Bronchial epithelial cell (primary cell): ENCODE measurements at regions not wholly inside any gene's neighbourhood (a gene's known extent, or its start where the extent isn't known, plus 50 kb on each side); places are given as distances from the start of the nearest gene placed in this dataset.

Experiments used
- DNase-seq: peaks from one replicate; pipeline ENCODE4 v3.0.0-alpha.2; 2010; ENCODE audit warnings: low read depth
- FAIRE-seq: peaks from 2 replicates; lab custom pipeline; 2011; peaks lifted over from hg19 to GRCh38; lab: Jason Lieb, UNC
- H3K27me3 ChIP-seq: 2 replicates; pipeline ENCODE4 v1.5.1; 2011; ENCODE audit warnings: low read length; ENCODE audit not compliant: control insufficient read depth, insufficient read depth
- H3K36me3 ChIP-seq: 2 replicates; pipeline ENCODE4 v1.5.1; 2011; ENCODE audit warnings: low read length; ENCODE audit not compliant: control insufficient read depth, insufficient read depth
- H3K4me3 ChIP-seq: 2 replicates; pipeline ENCODE4 v1.5.1; 2011; ENCODE audit warnings: mild to moderate bottlenecking, low read depth, low read length, control low read depth
- TF ChIP-seq, protein P1 (sequence below): IDR thresholded peaks from 2 replicates; pipeline ENCODE4 v1.5.1; 2011; ENCODE audit warnings: mild to moderate bottlenecking, moderate library complexity, low read length, control low read depth, inconsistent platforms; ENCODE audit not compliant: insufficient read depth, severe bottlenecking

DNA sequence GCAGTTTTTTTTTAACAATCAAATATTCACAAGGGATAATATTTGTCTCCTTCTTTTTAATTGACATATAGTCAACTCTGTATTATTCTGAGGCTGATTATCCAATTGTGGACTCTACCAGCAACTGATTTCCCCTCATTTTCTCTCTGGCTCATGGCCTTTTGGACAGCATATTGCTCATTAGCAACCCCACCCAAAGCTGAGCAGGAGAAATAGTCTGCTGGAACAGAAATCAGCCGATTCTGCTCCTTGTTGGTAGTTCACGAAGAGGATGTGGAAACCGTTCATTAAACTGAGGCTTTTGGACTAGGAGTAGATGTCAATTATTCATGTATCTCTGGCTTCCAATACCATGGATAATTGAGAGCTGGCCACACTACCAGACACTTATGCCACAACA, 428.4 kb upstream of the INTU start:
- DNase-seq (no peak), FAIRE-seq (no peak)
- Histone ChIP-seq H3K36me3 (no peaks in the 10 kb centered on the region), H3K4me3 (no peak overlapping the region), H3K27me3 (no peaks in the 10 kb centered on the region)
- TF ChIP-seq, protein P1, sequence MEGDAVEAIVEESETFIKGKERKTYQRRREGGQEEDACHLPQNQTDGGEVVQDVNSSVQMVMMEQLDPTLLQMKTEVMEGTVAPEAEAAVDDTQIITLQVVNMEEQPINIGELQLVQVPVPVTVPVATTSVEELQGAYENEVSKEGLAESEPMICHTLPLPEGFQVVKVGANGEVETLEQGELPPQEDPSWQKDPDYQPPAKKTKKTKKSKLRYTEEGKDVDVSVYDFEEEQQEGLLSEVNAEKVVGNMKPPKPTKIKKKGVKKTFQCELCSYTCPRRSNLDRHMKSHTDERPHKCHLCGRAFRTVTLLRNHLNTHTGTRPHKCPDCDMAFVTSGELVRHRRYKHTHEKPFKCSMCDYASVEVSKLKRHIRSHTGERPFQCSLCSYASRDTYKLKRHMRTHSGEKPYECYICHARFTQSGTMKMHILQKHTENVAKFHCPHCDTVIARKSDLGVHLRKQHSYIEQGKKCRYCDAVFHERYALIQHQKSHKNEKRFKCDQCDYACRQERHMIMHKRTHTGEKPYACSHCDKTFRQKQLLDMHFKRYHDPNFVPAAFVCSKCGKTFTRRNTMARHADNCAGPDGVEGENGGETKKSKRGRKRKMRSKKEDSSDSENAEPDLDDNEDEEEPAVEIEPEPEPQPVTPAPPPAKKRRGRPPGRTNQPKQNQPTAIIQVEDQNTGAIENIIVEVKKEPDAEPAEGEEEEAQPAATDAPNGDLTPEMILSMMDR: no peak

DNA sequence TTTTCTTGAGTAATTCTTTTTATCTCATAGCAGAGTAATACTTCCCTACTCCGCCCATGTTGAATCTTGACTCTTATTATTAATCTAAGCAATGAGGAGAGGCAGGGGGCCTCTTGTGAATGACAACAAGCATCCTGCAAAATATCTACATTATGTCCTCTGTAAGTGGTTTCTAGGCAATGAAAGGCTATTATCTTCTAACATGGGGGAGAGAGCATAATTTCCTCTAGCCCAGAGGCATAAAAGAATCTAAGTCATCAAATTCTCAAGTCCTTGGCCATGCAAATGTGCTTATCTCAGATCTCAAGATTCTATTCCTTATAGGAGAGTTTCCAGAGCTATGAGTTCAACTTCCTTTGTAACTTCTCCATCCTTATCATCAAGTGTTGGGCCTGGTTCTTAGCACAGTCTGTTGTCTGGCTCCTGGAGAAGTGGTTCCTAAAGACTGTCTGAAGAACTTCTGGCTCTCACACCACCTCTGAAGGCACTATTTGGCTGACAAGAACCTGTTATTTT, 423.1 kb upstream of the INTU start:
- H3K4me3 ChIP-seq: no peak overlapping the region
- H3K36me3 ChIP-seq: no peaks in the 10 kb centered on the region
- TF ChIP-seq, protein P1: no peak
- no peaks in the 10 kb centered on the region for H3K27me3 ChIP-seq
- DNase-seq (no peak), FAIRE-seq (no peak)

DNA sequence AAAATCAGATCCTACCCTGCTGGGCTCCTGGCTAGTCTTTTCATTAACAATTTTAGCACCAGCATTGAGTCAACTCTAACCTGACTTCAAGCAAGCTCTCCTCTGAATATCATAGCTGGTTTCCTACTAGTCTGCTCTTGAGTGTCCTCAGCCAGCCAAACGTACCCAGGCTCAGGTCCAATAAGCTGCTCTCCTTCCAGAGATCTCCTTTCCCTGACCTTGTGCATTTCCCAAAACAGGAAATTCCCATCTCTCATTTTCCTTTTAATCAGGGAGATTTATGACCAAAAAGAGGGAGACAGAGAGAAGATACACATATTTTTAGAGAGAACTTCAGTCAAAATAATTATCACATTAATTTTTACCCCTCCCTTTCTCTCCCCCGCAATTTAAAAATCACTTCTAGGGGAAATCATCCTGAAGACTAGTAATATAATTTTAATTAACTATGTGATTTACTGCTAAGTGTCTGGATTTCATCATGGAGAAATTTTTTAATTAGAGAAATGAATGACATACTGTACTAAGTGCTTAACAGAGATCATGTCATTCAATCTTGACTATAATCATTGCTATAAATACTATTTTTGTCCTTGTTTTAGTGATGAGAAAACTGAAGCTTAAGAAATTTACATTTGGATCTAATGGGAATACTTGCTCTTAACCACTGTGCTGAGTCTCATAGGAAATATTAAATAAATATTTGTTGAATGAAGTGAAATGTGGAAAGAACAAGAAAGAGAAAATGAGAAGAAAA, 421.7 kb upstream of the INTU start:
- DNase-seq (no peak), FAIRE-seq (no peak)
- Histone ChIP-seq H3K4me3 (no peak overlapping the region), H3K36me3 (no peaks in the 10 kb centered on the region), H3K27me3 (no peaks in the 10 kb centered on the region)
- TF ChIP-seq, protein P1: no peak

DNA sequence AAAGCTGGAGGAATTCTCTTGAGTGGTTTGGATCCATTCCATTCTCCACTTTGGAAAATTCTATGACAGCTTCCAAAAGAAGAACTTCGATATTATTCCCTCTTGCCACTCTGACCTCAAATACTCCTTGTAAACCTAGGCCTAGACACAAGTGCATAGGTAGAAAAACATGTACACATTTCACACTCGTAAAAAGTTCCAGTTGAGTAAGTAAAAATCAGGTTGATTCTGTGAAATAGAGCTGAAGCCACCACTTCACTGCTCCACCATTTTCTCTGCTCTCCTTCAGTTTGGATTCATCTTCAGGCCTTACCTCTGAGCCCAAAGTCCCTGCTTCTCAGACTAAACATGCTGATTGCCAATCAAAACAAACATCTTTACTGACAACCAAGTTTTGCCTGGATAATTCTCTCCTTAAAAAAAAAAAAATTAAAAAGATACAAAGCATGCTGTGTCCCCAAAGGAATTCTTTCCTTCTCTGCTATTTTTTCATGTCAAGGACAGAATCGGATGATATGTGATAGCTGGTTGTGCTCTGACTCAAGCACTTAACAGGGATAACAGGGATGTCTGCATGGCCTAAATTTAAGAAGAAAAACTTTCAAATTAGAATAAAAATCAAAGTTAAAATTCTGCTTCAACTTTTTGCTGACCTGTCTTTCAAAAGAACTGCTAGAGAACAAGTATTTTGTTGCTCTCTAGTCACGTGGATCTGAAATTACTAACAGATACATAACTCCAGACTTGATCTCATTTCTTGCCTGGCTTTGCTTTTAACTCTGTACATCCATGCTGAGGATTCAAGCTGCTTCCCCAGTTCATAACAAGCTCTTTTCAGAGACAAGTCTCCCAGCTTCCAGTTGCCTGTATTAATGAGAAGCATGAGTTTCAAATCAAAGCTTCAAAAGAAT, 420.9 kb upstream of the INTU start:
- no peaks in the 10 kb centered on the region for H3K36me3 ChIP-seq
- TF ChIP-seq, protein P1: no peak
- FAIRE-seq (no peak), DNase-seq (no peak)
- H3K4me3 ChIP-seq: no peak overlapping the region
- no peaks in the 10 kb centered on the region for H3K27me3 ChIP-seq

DNA sequence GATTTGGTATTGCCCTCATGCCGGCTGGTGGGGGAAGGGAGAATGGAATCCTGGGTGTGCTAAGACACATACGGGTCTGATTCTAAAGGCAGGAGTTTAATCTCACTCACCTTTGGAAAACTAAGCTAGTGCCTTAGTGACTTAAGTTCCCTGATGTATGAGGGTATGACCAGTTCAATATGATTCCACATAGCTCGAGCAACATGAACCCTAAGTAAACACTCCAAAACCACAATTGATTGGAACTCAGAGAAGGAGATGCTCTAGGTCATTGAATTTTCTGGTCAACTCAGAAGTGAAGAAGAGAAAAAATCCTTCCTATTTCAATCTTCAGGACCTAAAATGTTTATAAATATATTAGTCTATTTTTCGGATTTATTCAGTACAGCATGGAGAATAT, 420.1 kb upstream of the INTU start:
- DNase-seq (no peak), FAIRE-seq (no peak)
- TF ChIP-seq, protein P1: no peak
- Histone ChIP-seq H3K4me3 (no peak overlapping the region), H3K27me3 (no peaks in the 10 kb centered on the region), H3K36me3 (no peaks in the 10 kb centered on the region)
